ENCODE measurements at regions not wholly inside any gene's neighbourhood (a gene's known extent, or its start where the extent isn't known, plus 50 kb on each side); places are given as distances from the start of the nearest gene placed in this dataset.

DNA sequence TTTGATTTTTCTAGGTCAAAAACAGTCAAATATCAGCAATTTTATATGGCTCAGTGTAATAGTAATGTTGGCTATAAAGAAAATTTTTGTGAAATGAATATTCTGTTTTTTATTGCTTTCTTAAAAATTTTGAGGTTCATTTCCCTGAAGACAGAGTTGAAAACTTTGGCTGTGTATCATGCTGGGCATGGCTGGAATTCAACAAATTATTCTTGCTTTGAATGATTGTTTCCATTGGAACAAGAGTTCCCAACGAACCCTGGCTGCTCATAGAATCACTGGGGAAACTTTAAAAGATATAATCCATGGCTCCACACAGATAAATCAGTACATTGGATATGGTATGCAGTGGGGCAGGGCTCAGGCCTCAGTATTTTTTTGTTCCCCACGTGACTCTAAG, 118.6 kb downstream of the PLCE1 start (continued):
- no peak for TF ChIP-seq EZH2 (IDR thresholded peaks at IDR 0.05; ENCODE audit: low read depth, low read length, severe bottlenecking)
- no peak for TF ChIP-seq ZNF274 (IDR thresholded peaks at IDR 0.05; ENCODE audit: borderline replicate concordance, extremely low read depth, low read length)

Measured in H1 (cell line).